Globus pallidus (tissue), 1 donor: ENCODE measurements at regions not wholly inside any gene's neighbourhood (a gene's known extent, or its start where the extent isn't known, plus 50 kb on each side); places are given as distances from the start of the nearest gene placed in this dataset.
A peak's percentile ranks its signal among the peaks of the same experiment; 100 is the strongest.
"Not testable (repeated sequence)": the region's sequence is repeated elsewhere in the genome, so short reads cannot be mapped to it uniquely, and the experiment has no call there.

ENCODE experiments used
- DNase-seq: peaks from one replicate; pipeline ENCODE4 v3.0.0-alpha.2; 2015; ENCODE audit warnings: low spot score

DNA sequence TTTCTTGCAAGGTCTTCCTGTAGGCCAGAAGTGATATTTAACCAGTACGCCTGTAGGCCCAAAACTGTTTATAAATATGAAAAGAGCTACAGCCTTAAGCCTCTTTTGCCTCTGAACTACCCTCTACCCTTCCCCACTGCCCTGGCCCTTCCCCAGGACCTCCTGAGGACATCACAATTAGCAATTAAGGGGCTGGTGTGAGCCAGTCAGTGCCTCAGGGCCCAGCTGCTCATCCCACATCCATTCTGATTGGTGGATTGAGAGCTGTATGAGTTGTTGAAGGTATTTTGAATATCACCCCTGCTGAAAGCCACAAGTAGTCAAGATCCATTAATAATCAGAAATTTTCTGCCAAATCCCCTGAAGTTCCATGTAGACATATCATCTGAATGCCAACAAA, 126.3 kb upstream of the TACR1 start:
- no peak for DNase-seq

DNA sequence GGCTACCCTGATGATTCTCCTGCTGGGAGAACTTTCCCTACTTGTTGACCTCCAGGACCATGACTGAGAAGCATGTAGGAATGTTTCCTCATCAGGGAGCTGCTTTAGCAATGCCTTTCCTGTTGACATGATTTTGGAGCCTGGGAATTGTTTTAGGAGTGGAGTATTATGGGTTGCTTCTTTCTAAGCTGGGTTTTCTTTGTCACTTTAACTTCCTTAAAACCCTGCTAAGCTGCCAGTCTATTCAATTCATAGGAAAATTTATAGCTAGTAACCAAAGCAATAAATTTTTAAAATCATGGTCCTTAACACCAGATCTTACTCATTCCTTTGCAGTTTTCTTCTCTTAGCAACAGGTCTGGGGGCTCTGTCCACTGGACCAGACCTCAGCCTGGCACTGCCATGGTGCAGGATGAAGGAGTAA, 125.6 kb upstream of the TACR1 start:
- DNase-seq = no peak

DNA sequence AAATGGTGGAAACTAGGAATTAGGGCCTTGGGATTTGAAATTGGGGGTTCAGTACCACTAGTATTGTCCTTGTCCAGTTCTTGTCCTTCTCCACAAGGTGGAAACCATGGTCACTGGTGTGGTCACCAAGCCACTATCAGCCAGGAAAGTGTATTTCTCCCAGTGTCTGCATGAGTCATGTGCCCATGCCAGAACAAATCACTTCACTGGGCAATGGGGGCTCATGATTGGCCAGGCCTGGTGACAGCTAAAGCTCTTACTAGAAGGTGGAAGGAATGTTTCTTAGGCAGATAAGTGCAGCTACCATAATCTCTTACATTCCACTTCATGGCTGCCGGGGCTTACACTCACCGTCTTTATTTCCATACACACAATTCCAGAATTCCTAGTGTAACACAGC, 124.8 kb upstream of the TACR1 start:
- DNase-seq = no peak

DNA sequence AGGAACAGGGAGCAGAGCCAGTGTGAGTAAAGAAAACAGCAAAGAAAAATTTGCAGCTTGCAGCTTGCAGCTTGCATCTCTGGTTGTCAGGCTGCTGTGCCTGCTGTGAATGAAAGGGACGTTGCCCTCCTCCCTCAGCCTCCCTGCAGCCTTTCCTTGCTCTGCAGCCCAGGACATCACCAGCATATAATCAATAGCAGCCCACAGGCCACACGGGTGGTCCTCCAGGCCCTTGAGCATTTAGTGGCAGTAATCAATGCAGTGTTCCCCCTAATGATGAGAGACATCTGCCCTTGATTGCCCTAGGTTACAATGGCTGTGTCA, 122.2 kb upstream of the TACR1 start:
- DNase-seq = no peak

DNA sequence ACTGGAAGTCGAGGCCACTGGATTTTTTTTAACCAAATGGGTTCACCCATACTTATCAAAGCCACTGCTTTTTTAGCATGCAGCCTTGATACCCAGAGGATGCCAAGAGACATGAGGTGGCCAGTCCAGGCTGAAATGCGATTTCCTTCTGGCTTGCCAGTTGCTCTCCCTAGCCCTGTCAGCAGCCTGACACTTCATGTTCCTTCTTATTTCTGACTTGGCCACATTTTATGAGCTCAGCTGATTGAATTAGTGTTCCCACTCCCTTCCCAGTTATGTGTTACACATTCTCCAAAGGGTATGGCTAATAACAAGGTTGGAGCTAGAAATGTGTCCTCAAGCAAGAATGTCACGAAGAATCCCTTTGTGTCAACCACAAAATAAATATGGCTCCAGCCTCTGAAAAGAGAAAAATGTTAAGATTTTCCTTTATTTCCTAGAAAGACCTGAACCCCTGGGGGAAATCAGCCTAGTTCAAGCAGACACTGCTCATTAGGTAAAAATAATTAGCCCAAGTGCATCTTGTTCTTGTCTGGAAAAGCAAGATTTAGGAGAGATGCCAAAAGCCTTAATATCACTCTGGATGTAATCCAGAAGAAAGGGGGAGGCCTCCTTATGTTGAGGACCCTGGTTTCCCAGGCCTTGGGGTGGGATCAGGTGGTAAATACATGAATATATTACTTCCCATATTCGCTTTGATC, 121.7 kb upstream of the TACR1 start:
- no peak for DNase-seq

DNA sequence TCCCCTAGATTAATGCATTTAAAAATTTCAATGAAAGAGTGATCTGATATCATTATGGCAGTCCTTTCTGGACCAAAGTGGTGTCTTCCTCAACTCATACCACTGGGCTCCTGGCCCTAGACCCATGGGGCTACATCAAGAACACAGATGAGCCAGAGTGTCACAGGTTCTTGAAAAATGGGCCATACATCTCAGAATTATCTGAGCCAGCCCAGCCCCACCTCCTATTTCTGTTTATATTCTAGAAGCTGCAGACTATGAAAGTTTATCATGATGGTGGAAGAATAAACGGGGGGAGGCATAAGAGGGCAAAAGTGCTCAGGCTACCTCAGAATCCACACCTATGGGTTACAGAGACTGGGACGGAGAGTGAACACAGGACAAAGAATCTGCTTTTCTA, 120.6 kb upstream of the TACR1 start:
- DNase-seq = no peak

DNA sequence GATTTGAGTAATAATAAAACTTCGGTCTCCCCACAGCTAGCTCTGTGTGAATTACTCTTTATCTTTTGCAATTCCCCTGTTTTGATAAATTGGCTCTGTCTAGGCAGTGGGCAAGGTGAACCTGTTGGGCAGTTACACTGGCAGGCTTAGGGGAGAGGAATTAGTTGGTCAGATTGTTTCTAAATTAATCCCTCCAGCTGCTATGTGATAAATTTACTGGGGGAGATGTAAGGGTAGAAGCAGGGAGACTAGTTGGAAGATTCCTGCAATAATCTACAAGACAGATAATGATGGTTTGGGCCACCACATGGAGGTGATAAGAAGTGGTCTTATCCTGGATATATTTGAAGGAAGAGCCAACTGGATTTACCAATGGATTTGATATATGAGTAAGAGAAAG, 118.5 kb upstream of the TACR1 start:
- no peak for DNase-seq

DNA sequence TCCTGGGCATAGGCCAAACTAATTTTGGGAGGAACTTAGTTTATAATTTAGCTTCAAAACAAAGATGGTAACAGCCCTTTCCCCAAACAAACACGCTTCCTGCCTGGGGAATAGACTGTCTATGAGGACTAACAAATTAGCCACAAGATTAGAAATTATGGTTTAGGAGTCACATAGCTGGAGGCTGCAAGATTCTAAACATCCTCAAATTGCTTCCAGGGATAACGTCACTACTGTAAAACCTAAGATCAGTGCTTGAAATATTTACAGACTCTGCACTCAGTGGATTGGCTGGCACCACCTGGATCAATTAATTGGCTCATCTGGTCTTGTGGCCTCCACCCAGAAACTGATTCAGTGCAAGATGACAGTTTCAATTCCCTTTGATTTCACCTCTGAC, 118.0 kb upstream of the TACR1 start:
- DNase-seq = no peak

DNA sequence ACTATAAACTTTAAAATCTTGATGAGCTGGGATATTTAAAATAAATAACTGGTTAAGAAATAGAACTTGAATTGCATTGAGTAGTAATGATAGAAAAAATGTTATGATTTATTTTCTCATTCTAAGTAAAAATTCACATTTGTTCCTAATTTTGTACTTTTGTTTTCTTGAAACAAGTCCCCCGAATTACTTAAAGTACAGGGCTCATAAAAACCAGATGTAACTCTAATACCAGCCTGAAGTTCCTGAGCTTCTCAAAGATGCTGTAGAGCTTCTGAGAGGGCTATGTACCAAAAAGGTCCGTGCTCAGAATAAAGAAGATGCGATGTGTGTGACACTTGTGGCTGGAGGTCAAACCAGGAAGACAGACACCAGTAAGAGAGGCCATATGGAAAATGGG, 116.1 kb upstream of the TACR1 start:
- no peak for DNase-seq

DNA sequence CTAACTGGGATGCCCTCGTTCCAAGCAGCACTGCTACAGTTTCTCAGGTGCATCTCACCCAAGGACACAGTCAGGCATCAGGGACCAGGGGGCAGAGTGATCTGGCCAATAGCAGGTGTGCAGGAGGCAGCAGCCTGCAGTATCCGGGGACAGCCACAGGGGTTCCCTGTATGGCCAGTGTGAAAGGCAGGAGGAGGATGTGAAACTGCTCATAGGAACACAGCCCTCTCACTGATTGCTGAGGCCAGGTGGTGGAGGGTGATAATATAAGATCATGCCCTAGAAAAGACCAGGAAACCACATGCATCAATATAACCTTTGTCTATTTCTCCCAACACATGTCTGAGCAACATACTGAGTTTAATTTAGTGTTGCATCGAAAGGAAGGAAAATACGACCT, 112.7 kb upstream of the TACR1 start:
- DNase-seq = no peak

DNA sequence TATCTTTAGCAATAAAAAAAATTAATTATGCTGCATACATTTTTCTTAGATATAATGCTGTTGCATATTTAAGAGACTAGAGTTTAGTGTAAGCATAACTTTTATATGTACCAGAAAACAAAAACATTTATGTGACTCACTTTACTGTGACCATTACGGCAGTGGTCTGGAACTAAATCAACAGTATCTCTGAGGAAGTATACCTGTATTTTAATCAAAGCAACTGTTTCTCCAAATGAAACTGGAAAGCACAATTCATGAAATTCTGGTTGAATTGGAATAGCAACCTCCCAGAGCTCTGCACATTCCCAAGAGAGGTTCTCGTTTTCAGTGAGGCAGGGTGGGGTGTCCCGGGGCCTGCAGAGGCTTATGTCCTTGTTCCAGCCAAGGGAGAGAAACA, 112.2 kb upstream of the TACR1 start:
- no peak for DNase-seq

DNA sequence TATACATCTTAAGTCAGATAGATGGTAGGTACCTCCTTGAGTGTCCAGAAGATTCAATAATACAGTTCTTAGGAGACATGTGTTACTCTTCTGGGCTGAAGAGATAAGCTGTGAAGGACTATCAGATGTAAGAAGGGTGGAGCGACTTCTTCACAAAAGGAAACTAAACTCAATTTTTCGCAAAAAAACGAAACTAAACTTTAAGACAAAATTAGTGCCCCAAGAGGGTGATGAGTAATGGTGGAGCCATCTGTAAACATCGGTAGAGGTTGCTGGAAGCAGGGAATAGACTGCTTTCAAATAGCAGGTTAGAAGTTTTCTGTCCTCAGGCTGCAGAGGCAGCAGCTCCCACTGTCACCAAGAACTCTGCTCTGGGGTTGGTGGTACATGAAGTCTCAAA, 111.6 kb upstream of the TACR1 start:
- DNase-seq = no peak

DNA sequence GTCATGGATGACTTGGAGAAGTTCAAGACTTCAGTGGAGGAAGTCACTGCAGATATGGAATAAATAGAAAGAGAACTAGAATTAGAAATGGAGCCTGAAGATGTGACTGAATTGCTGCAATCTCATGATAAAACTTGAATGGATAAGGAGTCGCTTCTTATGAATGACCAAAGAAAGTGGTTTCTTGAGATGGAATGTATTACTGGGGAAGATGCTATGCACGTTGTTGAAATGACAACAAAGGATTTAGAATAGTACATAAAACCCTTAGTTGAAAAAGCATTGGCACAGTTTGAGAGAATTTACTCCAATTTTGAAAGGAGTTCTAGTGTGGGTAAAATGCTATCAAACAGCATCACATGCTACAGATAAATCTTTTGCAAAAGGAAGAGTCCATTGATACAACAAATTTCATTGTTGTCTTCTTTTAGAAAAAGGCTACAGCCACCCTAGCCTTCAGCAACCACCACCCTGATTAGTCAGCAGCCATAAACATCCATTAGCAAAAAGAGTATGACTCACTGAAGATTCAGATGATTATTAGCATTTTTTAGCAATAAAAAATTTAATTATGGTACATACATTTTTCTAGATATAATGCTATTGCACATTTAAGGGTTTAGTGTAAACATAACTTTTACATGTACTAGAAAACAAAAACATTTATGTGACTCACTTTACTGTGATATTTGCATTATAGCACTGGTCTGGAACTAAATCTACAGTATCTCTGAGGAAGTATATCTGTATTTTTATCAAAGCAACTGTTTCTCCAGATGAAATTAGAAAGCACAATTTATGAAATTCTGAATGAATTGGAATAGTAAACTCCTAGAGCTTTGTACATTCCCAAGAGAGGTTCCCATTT, 110.5 kb upstream of the TACR1 start:
- no peak for DNase-seq

DNA sequence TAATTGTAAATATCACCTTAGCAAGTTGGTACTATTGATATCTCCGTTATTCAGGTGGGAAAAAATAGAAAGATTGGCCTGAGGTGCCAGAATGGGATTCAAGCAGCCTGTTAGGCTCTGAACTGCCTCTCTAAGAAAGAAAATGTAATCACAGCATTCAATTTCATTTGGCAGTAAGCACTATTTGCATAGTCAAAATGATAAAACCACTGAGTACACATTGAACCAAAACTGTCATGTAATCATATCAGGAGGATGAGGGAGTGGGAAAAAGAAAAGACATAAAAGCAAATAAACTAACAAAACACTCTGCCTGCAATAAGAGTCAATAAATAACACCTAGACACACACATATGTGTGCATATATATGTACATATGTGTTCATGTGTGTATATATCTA, 103.9 kb upstream of the TACR1 start:
- no peak for DNase-seq

DNA sequence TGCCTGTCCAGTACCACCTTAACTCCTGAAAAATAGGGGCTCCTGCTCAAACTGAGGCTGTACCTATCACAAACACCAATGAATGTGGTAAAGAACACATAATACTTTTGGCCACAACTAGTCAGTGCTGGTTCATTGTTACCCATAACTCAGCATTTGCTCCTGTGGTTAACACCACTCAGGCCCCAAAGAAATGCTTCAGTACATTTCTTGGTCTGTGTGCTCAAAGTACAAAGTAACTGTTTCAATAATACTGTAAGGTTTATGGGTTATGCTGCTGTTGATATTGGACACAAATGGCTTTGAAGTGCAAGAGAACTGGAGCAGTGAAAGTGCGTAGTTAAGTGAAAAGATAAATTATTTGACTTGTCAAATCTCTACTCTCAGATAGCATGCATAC, 95.0 kb upstream of the TACR1 start:
- DNase-seq = no peak

DNA sequence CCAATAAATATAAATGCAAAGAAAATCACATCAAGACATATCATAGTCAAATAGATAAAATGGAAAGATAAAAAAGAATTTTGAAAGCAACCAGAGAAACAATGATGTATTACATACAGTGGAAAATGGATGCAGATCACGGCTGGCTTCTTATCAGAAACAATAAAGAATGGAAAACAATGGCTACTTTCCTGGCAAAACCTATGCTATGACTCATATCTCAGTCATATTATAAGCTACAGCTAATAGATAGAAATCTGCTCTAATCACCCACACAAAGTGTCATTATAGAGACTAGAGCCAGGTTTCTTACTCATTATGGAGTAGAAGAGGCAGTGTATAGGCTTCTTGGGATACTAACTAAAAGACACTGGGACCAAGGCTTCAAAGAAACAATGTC, 93.5 kb upstream of the TACR1 start:
- DNase-seq = no peak

DNA sequence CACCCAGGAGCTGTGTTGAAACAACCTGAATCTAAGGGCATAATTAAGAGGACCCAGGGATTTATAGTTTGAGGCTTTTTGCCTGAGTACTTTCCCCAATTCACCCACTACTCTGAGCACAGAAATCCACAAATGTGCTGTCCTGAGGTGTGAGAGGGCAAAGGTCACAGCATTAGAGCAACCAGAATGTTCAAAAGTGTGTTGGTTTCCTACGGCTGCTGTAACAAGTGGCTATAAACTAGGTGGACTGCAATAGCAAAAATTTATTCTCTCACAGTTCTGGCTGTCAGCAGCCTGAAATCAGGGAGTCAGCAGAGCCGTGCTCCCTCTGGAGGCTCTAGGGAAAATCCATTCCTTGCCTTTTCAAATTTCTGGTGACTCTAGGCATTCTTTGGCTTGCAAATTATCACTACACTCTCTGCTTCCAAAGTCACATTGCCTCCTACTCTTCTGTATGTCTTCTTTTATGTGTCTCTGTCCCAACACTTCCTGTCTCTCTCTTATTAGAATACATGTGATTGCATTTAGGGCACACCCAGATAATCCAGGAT, 91.4 kb upstream of the TACR1 start:
- DNase-seq = no peak

DNA sequence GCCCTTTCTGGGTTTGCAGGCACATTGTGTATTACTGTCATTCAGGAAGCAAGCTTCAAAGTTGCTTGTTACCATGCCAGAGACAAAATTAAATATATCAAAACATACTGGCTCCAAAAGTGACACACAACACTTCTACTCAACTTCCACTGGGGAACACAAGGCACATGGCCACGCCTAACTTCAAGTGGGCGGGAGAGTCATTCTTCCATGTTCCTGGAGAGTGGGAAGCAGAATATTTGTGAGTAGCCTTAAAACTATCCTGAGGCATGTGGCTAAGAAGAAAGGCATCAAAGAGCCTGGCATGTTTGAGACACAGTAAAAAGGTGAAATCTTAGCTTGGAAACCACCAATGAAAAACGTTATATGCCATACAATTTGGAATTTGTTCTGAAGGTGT, 90.5 kb upstream of the TACR1 start:
- no peak for DNase-seq

DNA sequence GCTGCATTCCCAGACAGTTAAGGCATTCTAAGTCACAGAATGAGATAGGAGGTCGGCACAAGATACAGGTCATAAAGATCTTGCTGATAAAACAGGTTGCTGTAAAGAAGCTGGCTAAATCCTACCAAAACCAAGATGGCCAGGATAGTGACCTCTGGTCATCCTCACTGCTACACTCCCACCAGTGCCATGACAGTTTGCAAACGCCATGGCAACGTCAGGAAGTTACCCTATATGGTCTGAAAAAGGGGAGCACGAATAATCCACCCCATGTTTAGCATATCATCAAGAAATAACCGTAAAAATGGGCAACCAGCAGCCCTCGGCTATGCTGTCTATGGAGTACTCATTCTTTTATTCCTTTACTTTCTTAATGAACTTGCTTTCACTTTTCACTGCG, 89.9 kb upstream of the TACR1 start:
- DNase-seq = not testable (repeated sequence)

DNA sequence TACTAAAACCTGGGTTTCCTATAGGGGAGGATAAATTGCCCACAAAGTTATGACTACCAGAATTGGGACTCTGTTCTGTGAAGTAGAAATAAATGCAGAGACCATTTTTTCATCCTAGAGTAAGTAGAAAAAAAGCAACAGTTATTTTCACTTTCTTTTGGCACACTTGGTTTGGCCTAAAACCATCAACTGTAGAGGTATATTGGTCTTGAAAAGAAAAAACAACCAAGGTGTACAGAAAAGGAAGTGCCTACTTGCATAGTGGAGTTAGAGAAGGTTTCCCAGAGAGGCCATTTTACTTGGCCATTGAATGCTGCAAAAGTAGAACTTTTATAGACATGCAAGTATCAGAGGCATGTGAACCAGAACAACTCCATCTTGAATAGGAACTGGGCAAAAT, 89.4 kb upstream of the TACR1 start:
- DNase-seq = no peak

DNA sequence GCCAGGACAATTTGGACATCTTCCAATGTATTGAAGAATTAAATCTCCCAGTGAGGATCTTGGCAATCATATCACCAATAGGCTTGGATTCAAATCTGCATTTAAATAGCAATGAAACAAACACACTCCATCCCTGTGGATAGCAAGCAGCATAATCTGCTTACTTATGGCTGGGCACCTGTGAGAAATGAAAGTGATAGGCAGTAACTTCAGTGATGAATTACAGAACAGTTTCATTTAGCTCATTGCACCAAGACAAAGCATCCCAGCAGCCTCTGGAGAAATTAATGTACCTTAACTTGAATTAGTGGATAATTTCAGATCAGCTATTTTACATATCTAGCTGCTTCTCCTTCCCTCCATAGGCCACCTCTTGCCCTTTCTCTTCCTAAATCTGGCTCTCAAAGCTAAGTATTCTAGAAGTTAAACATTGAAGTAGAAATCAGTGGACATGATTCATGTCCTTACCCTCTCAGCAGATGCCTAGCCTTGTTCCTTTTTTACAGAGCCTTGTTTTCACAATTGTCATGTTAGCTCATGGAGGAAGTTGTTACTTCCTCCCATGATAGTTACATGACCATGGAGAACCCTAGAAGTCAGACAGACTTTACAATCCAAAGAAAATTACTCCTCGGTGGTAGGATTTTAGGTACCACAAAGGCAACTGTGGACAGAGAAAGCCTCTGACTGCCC, 88.5 kb upstream of the TACR1 start:
- DNase-seq = peak; percentile 10

DNA sequence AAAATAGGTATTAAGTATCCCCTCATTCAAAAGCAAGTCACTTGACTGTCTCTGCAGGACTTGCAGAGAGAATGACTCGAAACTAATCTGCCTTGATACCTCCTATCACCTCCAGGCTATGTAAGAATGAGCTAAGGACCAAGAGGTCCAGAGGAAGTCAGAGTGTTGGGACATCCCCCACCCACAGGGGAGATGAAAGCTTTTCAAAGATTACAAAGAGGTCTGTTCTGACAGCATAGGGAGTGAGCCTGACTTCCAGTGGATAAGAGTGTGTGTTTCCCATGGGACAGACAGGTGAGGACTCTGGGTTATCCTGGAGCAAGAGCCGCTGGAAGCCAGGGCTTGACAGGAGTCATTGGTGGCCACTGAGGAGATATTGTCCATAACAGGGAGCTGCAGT, 85.0 kb upstream of the TACR1 start:
- no peak for DNase-seq

DNA sequence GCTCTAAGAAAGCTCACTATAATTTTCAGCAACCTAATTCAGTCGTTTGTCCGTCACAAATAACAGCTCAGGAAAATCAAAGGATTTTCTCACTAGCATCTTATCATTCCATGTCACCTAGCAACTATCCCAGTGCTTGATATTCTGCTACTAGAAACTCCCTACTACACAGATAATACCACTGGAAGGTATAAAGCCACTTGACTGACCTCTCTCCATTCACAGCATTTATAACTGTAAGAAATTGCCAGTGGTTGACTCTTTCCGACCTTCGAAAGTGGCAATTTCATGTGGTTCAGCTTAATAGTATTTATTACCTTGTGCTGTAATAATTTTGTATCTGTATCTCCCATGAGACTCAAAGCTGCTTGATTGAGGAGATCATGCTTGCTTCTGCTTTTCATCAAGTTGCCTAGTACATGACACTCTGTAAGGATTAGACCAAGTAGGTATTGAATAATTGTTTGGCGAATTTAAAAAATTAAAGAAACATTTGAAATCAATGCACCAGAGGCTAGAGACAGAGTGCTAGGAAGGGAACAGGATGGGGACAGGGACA, 79.6 kb upstream of the TACR1 start:
- DNase-seq = no peak
